Nephron (organoid): ENCODE measurements at regions not wholly inside any gene's neighbourhood (a gene's known extent, or its start where the extent isn't known, plus 50 kb on each side); places are given as distances from the start of the nearest gene placed in this dataset.
A peak's percentile ranks its signal among the peaks of the same experiment; 100 is the strongest.

Source experiments
- H3K27ac Mint-ChIP-seq, 3 experiments: 2 replicates each; pipeline ENCODE4 v1.8.0; 2020; ENCODE audit warnings: mixed read lengths in 3 of 3, mild to moderate bottlenecking in 2 of 3, moderate library complexity in 1 of 3
- H3K27me3 Mint-ChIP-seq: 2 replicates; pipeline ENCODE4 v1.8.0; 2021; ENCODE audit warnings: low read depth, mild to moderate bottlenecking, moderate library complexity, mixed read lengths
- H3K36me3 Mint-ChIP-seq: 2 replicates; pipeline ENCODE4 v1.8.0; 2020; ENCODE audit warnings: low read depth, mixed read lengths
- H3K4me1 Mint-ChIP-seq: 2 replicates; pipeline ENCODE4 v1.8.0; 2020; ENCODE audit warnings: mixed read lengths
- H3K4me3 Mint-ChIP-seq, 3 experiments: 2 replicates each; pipeline ENCODE4 v1.8.0; 2020; ENCODE audit warnings: mild to moderate bottlenecking in 3 of 3, mixed read lengths in 3 of 3, moderate library complexity in 2 of 3
- H3K9me3 Mint-ChIP-seq: 2 replicates; pipeline ENCODE4 v1.8.0; 2020; ENCODE audit warnings: mixed read lengths
- TF ChIP-seq, protein P1 (sequence below), 3 experiments: fragments of 200-600 bp; sonication (generic); IDR thresholded peaks; one replicate each; pipeline ENCODE4 v1.5.0; 2021; ENCODE audit warnings: antibody characterized with exemption in 3 of 3; ENCODE audit not compliant: unreplicated experiment in 3 of 3

- TF ChIP-seq, protein P1, sequence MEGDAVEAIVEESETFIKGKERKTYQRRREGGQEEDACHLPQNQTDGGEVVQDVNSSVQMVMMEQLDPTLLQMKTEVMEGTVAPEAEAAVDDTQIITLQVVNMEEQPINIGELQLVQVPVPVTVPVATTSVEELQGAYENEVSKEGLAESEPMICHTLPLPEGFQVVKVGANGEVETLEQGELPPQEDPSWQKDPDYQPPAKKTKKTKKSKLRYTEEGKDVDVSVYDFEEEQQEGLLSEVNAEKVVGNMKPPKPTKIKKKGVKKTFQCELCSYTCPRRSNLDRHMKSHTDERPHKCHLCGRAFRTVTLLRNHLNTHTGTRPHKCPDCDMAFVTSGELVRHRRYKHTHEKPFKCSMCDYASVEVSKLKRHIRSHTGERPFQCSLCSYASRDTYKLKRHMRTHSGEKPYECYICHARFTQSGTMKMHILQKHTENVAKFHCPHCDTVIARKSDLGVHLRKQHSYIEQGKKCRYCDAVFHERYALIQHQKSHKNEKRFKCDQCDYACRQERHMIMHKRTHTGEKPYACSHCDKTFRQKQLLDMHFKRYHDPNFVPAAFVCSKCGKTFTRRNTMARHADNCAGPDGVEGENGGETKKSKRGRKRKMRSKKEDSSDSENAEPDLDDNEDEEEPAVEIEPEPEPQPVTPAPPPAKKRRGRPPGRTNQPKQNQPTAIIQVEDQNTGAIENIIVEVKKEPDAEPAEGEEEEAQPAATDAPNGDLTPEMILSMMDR (IDR thresholded peaks at IDR 0.05; ENCODE audit: unreplicated experiment in 3 of 3): no peak
- Mint-ChIP-seq H3K9me3 (peaks cover 5% of the 10 kb centered on the region), H3K4me1 (peaks cover 15% of the 10 kb centered on the region), H3K27me3 (no peaks in the 10 kb centered on the region), H3K36me3 (no peaks in the 10 kb centered on the region), H3K27ac (peak overlapping the region in 1 of 3 experiments; percentile 20), H3K4me3 (no peak overlapping the region)
Observed at GRCh38 chr12:94855853-94856252, 147.6 kb downstream of the NDUFA12 start.

DNA sequence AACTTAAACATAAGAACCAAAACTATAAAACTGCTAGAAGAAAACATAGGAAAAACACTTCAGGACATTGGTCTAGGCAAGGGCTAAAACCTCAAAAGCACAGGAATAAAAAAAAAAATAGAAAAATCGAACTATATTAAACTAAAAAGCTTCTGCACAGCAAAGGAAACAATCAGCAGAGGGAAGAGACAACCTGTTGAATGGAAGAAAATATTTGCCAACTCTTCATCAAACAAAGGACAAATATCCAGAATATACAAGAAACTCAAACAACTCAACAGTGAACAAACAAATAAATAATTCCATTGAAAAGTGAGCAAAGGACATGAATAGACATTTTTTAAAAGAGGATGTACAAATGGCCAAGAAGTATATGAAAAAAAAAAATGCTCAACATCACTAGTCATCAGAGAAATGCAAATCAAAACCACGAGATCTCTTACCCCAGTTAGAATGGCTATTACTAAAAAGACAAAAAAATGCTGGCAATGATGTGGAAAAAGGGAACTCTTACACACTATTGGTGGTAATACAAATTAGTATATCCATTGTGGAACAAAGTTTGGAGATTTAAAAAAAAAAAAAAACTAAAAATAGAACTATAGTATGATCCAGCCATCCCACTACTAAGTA lies 152.0 kb downstream of the NDUFA12 start:
- Mint-ChIP-seq H3K4me1 (peaks cover 11% of the 10 kb centered on the region), H3K27me3 (no peaks in the 10 kb centered on the region), H3K27ac (no peak overlapping the region), H3K4me3 (no peak overlapping the region), H3K36me3 (no peaks in the 10 kb centered on the region), H3K9me3 (peaks cover 5% of the 10 kb centered on the region)
- TF ChIP-seq, protein P1 (IDR thresholded peaks at IDR 0.05; ENCODE audit: unreplicated experiment in 3 of 3): no peak

GRCh38 chr12:94849411-94849976 lies 154.0 kb downstream of the NDUFA12 start:
- peaks cover 5% of the 10 kb centered on the region for H3K9me3 Mint-ChIP-seq
- H3K27me3 Mint-ChIP-seq: no peaks in the 10 kb centered on the region
- no peaks in the 10 kb centered on the region for H3K36me3 Mint-ChIP-seq
- no peak overlapping the region for H3K27ac Mint-ChIP-seq
- no peak overlapping the region for H3K4me3 Mint-ChIP-seq
- TF ChIP-seq, protein P1 (IDR thresholded peaks at IDR 0.05; ENCODE audit: unreplicated experiment in 3 of 3): no peak
- peaks cover 8% of the 10 kb centered on the region for H3K4me1 Mint-ChIP-seq

DNA sequence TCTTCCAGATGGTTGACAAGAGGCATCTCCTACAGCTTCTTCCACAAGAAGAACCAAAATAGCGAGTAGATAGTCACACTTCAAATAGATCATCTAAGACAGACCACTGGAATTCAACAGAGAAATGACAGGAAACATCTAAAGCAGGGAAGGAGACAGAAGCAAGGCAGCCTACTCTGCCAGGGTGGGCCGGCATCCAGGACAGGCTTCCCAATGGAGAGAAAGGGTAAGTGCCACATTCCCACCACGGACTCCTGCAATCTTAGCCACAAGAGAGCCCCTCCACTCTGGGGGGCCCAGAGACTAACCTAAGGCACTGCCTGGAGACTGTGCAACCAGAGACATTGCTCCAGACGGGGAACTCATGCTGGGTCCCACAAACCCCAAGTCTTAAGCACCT lies 154.5 kb downstream of the NDUFA12 start:
- Mint-ChIP-seq H3K9me3 (peaks cover 5% of the 10 kb centered on the region), H3K36me3 (no peaks in the 10 kb centered on the region), H3K27ac (no peak overlapping the region), H3K4me3 (no peak overlapping the region), H3K27me3 (no peaks in the 10 kb centered on the region), H3K4me1 (peaks cover 6% of the 10 kb centered on the region)
- TF ChIP-seq, protein P1 (IDR thresholded peaks at IDR 0.05; ENCODE audit: unreplicated experiment in 3 of 3): no peak

GRCh38 chr12:94845110-94845509 lies 158.4 kb downstream of the NDUFA12 start:
- no peaks in the 10 kb centered on the region for H3K9me3 Mint-ChIP-seq

More at GRCh38 chr12:94845110-94845509, 158.4 kb downstream of the NDUFA12 start:
- Mint-ChIP-seq H3K27ac (no peak overlapping the region), H3K4me1 (no peaks in the 10 kb centered on the region), H3K27me3 (peaks cover 5% of the 10 kb centered on the region), H3K36me3 (no peaks in the 10 kb centered on the region), H3K4me3 (no peak overlapping the region)
- TF ChIP-seq, protein P1 (IDR thresholded peaks at IDR 0.05; ENCODE audit: unreplicated experiment in 3 of 3): no peak
